ENCODE measurements at regions not wholly inside any gene's neighbourhood (a gene's known extent, or its start where the extent isn't known, plus 50 kb on each side); places are given as distances from the start of the nearest gene placed in this dataset.
A peak's percentile ranks its signal among the peaks of the same experiment; 100 is the strongest.

GRCh38 chr3:72482589-72483321 is 365.5 kb downstream of the SHQ1 start:
- DNase-seq: peak; percentile 69 to 84 (median 78)
- Histone ChIP-seq H3K36me3 (no peaks in the 10 kb centered on the region), H3K4me3 (peak overlapping the region; percentile 8 to 42 (median 35)), H3K4me1 (peaks cover 0 to 6% (median 3%) of the 10 kb centered on the region in 4 donors), H3K27me3 (no peaks in the 10 kb centered on the region), H3K27ac (peak overlapping the region; percentile 58 to 71 (median 61)), H3K9me3 (no peaks in the 10 kb centered on the region)
- peak; percentile 91 to 98 (median 94) for ATAC-seq
- 7% methylated on average over 10 of the region's 12 CpGs for WGBS (ENCODE audit: insufficient coverage, low coverage, low lambda C conversion rate, missing lambda C conversion rate)
- TF ChIP-seq CTCF (IDR thresholded peaks at IDR 0.05) (no peak), POLR2A (IDR thresholded peaks at IDR 0.05) (no peak)
- intact Hi-C loops (cut with DNase I): no loop called here

GRCh38 chr3:72481542-72481941 is 366.7 kb downstream of the SHQ1 start:
- H3K4me1 ChIP-seq: peaks cover 0 to 8% (median 3%) of the 10 kb centered on the region in 4 donors
- DNase-seq (no peak), ATAC-seq (no peak)
- H3K4me3 ChIP-seq: no peak overlapping the region
- 85% methylated on average over 3 of the region's 4 CpGs for WGBS (ENCODE audit: insufficient coverage, low coverage, low lambda C conversion rate, missing lambda C conversion rate)
- intact Hi-C loops (cut with DNase I): no loop called here
- H3K9me3 ChIP-seq: no peaks in the 10 kb centered on the region
- no peaks in the 10 kb centered on the region for H3K36me3 ChIP-seq
- TF ChIP-seq POLR2A (IDR thresholded peaks at IDR 0.05): no peak
- no peak for TF ChIP-seq CTCF (IDR thresholded peaks at IDR 0.05)
- H3K27me3 ChIP-seq: no peaks in the 10 kb centered on the region
- H3K27ac ChIP-seq: no peak overlapping the region

GRCh38 chr3:72480366-72480765 is 367.9 kb downstream of the SHQ1 start:
- ATAC-seq (no peak), DNase-seq (no peak)
- Histone ChIP-seq H3K4me3 (no peak overlapping the region), H3K27me3 (no peaks in the 10 kb centered on the region), H3K36me3 (no peaks in the 10 kb centered on the region), H3K9me3 (no peaks in the 10 kb centered on the region), H3K27ac (no peak overlapping the region), H3K4me1 (peaks cover 0 to 20% (median 6%) of the 10 kb centered on the region in 4 donors)
- no peak for TF ChIP-seq POLR2A (IDR thresholded peaks at IDR 0.05)
- TF ChIP-seq CTCF (IDR thresholded peaks at IDR 0.05): no peak
- intact Hi-C loops (cut with DNase I): no loop called here

GRCh38 chr3:72479651-72480215 is 368.5 kb downstream of the SHQ1 start:
- H3K4me3 ChIP-seq: no peak overlapping the region
- WGBS (ENCODE audit: insufficient coverage, low coverage, low lambda C conversion rate, missing lambda C conversion rate): 82% methylated on average over 2 of the region's 2 CpGs
- ATAC-seq: no peak
- intact Hi-C loops (cut with DNase I): no loop called here
- no peaks in the 10 kb centered on the region for H3K9me3 ChIP-seq
- TF ChIP-seq CTCF (IDR thresholded peaks at IDR 0.05): no peak
- TF ChIP-seq POLR2A (IDR thresholded peaks at IDR 0.05): no peak
- peaks cover 0 to 26% (median 10%) of the 10 kb centered on the region in 4 donors for H3K4me1 ChIP-seq
- no peak for DNase-seq
- H3K27me3 ChIP-seq: no peaks in the 10 kb centered on the region
- no peaks in the 10 kb centered on the region for H3K36me3 ChIP-seq
- H3K27ac ChIP-seq: no peak overlapping the region

All from right lobe of liver (tissue), 6 donors.